SK-N-SH (cell line): ENCODE measurements at regions not wholly inside any gene's neighbourhood (a gene's known extent, or its start where the extent isn't known, plus 50 kb on each side); places are given as distances from the start of the nearest gene placed in this dataset.
A peak's percentile ranks its signal among the peaks of the same experiment; 100 is the strongest.

ENCODE experiments used
- CTCF ChIA-PET: fragments of 300-600, 350-600 bp; formaldehyde crosslinking; extraction: SDS; loops from one replicate; lab custom pipeline; 2021; lab: Yijun Ruan, JAX
- POLR2A ChIA-PET: fragments of 350-600 bp; sonication (Branson Sonifier 250); formaldehyde crosslinking; extraction: SDS; loops from one replicate; lab custom pipeline; 2020; ENCODE audit warnings: antibody characterized with exemption, inconsistent platforms; lab: Yijun Ruan, JAX
- DNase-seq: peaks from one replicate; pipeline ENCODE4 v3.0.0; 2012
- H2AFZ ChIP-seq: fragments of 200-600 bp; sonication (generic); 2 replicates; pipeline ENCODE4 v1.8.1; 2016; ENCODE audit warnings: antibody characterized with exemption, mild to moderate bottlenecking, low read depth
- H3F3A ChIP-seq: fragments of 200-600 bp; sonication (generic); replicated peaks from 2 replicates; pipeline ENCODE3; 2016; ENCODE audit warnings: antibody characterized with exemption, mild to moderate bottlenecking; ENCODE audit not compliant: insufficient read depth
- H3K27ac ChIP-seq, 2 experiments: fragments of 200-500 bp in 1 of 2; fragments of 200-600 bp in 1 of 2; sonication (Bioruptor generic) in 1 of 2; sonication (generic), shearing (Covaris generic) in 1 of 2; 2 replicates each; pipeline versions ENCODE4 v1.5.1 to v1.6.1; 2014 to 2016; ENCODE audit warnings: low read depth in 2 of 2, inconsistent platforms in 1 of 2, low read length in 1 of 2, mild to moderate bottlenecking in 1 of 2, mixed read lengths in 1 of 2
- H3K27me3 ChIP-seq: fragments of 200-600 bp; sonication (generic), shearing (Covaris generic); 2 replicates; pipeline ENCODE4 v1.6.1; 2016; ENCODE audit warnings: mixed run types; ENCODE audit not compliant: insufficient read depth
- H3K36me3 ChIP-seq, 2 experiments: fragments of 200-500 bp in 1 of 2; fragments of 200-600 bp in 1 of 2; sonication (Bioruptor generic) in 1 of 2; sonication (generic) in 1 of 2; replicated peaks in 1 of 2; 2 replicates each; pipeline versions ENCODE3 to v1.5.1; 2014 to 2016; ENCODE audit warnings: low read length in 1 of 2, mild to moderate bottlenecking in 1 of 2; ENCODE audit not compliant: insufficient read depth in 2 of 2, control insufficient read depth in 1 of 2
- H3K4me1 ChIP-seq, 2 experiments: fragments of 200-500 bp in 1 of 2; fragments of 200-600 bp in 1 of 2; sonication (Bioruptor generic) in 1 of 2; sonication (generic), shearing (Covaris generic) in 1 of 2; 2 replicates each; pipeline versions ENCODE4 v1.5.1 to v1.6.1; 2014 to 2016; ENCODE audit warnings: low read depth in 1 of 2, low read length in 1 of 2, mixed run types in 1 of 2; ENCODE audit not compliant: insufficient read depth in 2 of 2, control insufficient read depth in 1 of 2
- H3K4me2 ChIP-seq: fragments of 200-600 bp; sonication (generic), shearing (Covaris generic); 2 replicates; pipeline ENCODE4 v1.6.1; 2017; ENCODE audit warnings: mixed run types
- H3K4me3 ChIP-seq, 2 experiments: fragments of 200-500 bp in 1 of 2; fragments of 200-600 bp in 1 of 2; sonication (Bioruptor generic) in 1 of 2; sonication (generic), shearing (Covaris generic) in 1 of 2; 2 replicates each; pipeline versions ENCODE4 v1.5.1 to v1.8.1; 2014 to 2016; ENCODE audit warnings: low read depth in 2 of 2, inconsistent platforms in 1 of 2, low read length in 1 of 2, mild to moderate bottlenecking in 1 of 2, mixed read lengths in 1 of 2, moderate library complexity in 1 of 2
- H3K79me2 ChIP-seq: fragments of 200-600 bp; sonication (generic); 2 replicates; pipeline ENCODE4 v1.8.1; 2017; ENCODE audit warnings: mild to moderate bottlenecking; ENCODE audit not compliant: insufficient read depth
- H3K9ac ChIP-seq: fragments of 200-600 bp; sonication (generic); 2 replicates; pipeline ENCODE4 v1.6.1; 2017; ENCODE audit warnings: mixed run types
- H3K9me2 ChIP-seq: fragments of 200-600 bp; sonication (generic); 2 replicates; pipeline ENCODE4 v1.6.1; 2017; ENCODE audit warnings: mixed run types
- H3K9me3 ChIP-seq: fragments of 200-600 bp; sonication (generic); 2 replicates; pipeline ENCODE4 v1.6.1; 2017; ENCODE audit warnings: mixed run types, mild to moderate bottlenecking, moderate library complexity
- H4K20me1 ChIP-seq: fragments of 200-600 bp; sonication (generic); 2 replicates; pipeline ENCODE4 v1.6.1; 2017; ENCODE audit warnings: mild to moderate bottlenecking, mixed run types; ENCODE audit not compliant: insufficient read depth
- CHD2 ChIP-seq: fragments of 150-350 bp; IDR thresholded peaks from 2 replicates; pipeline ENCODE4 v1.6.1; 2018; ENCODE audit warnings: low read length; ENCODE audit not compliant: partially characterized antibody
- EP300 ChIP-seq, 2 experiments: IDR thresholded peaks; 2 replicates each; pipeline versions ENCODE4 v1.4.0 to v1.6.1; 2012; ENCODE audit warnings: borderline replicate concordance in 1 of 2, low read depth in 1 of 2, low read length in 1 of 2
- EZH2phosphoT487 ChIP-seq: fragments of 200-600 bp; sonication (generic); IDR thresholded peaks from 2 replicates; pipeline ENCODE4 v1.6.1; 2017; ENCODE audit warnings: low read depth, mixed run types, mild to moderate bottlenecking, antibody characterized with exemption, moderate library complexity, borderline replicate concordance
- GABPA ChIP-seq: IDR thresholded peaks from 2 replicates; pipeline ENCODE4 v1.4.0; 2012; ENCODE audit warnings: low read depth, mild to moderate bottlenecking
- GATA2 ChIP-seq: sonication (generic); formaldehyde crosslinking; IDR thresholded peaks from 2 replicates; pipeline ENCODE4 v1.5.0; 2020; ENCODE audit warnings: mild to moderate bottlenecking, missing genetic modification reagents
- NFIC ChIP-seq: IDR thresholded peaks from 2 replicates; pipeline ENCODE4 v1.4.0; 2012; ENCODE audit warnings: borderline replicate concordance
- NRF1 ChIP-seq: IDR thresholded peaks from 2 replicates; pipeline ENCODE4 v1.6.1; 2012; ENCODE audit warnings: low read depth, mild to moderate bottlenecking, low read length
- PBX3 ChIP-seq: IDR thresholded peaks from 2 replicates; pipeline ENCODE4; 2012
- RCOR1 ChIP-seq: fragments of 150-350 bp; IDR thresholded peaks from 2 replicates; pipeline ENCODE4 v1.6.1; 2017; ENCODE audit warnings: antibody characterized with exemption, low read length
- RFX5 ChIP-seq: IDR thresholded peaks from 2 replicates; pipeline ENCODE4 v1.6.1; 2012; ENCODE audit warnings: mild to moderate bottlenecking, improper control_type of control experiment, low read length
- RXRA ChIP-seq: IDR thresholded peaks from 2 replicates; pipeline ENCODE4 v1.4.0; 2012; ENCODE audit warnings: low read depth, mild to moderate bottlenecking, borderline replicate concordance
- SMC3 ChIP-seq: IDR thresholded peaks from 2 replicates; pipeline ENCODE4 v1.6.1; 2012; ENCODE audit warnings: low read depth, low read length, improper control_type of control experiment
- TAF1 ChIP-seq: IDR thresholded peaks from 2 replicates; pipeline ENCODE4 v1.6.1; 2012; ENCODE audit warnings: low read depth, mild to moderate bottlenecking, low read length, moderate library complexity, borderline replicate concordance
- TCF12 ChIP-seq: IDR thresholded peaks from 2 replicates; pipeline ENCODE4 v1.4.0; 2012
- USF1 ChIP-seq: IDR thresholded peaks from 2 replicates; pipeline ENCODE4 v1.4.0; 2012; ENCODE audit warnings: low read depth, borderline replicate concordance
- YY1 ChIP-seq: IDR thresholded peaks from 2 replicates; pipeline ENCODE4 v1.4.0; 2012; ENCODE audit warnings: low read depth, mild to moderate bottlenecking
- WGBS: methylation state at CpG from one replicate; pipeline ENCODE4 v1.1.6; 2017; ENCODE audit warnings: low lambda C conversion rate; 5-methylcytosine and 5-hydroxymethylcytosine counted together
- TF ChIP-seq, protein P1 (sequence below): IDR thresholded peaks from 2 replicates; pipeline ENCODE4 v1.6.1; 2012; ENCODE audit warnings: mild to moderate bottlenecking, low read depth, low read length, moderate library complexity
- TF ChIP-seq, protein P2 (sequence below): fragments of 150-350 bp; IDR thresholded peaks from 2 replicates; pipeline ENCODE4 v1.6.1; 2017; ENCODE audit warnings: antibody characterized with exemption, low read length, low read depth, borderline replicate concordance
- TF ChIP-seq, protein P3 (sequence below): fragments of 200-600 bp; sonication (generic); IDR thresholded peaks from 2 replicates; pipeline ENCODE4 v1.6.1; 2017; ENCODE audit warnings: antibody characterized with exemption, mild to moderate bottlenecking, moderate library complexity

DNA sequence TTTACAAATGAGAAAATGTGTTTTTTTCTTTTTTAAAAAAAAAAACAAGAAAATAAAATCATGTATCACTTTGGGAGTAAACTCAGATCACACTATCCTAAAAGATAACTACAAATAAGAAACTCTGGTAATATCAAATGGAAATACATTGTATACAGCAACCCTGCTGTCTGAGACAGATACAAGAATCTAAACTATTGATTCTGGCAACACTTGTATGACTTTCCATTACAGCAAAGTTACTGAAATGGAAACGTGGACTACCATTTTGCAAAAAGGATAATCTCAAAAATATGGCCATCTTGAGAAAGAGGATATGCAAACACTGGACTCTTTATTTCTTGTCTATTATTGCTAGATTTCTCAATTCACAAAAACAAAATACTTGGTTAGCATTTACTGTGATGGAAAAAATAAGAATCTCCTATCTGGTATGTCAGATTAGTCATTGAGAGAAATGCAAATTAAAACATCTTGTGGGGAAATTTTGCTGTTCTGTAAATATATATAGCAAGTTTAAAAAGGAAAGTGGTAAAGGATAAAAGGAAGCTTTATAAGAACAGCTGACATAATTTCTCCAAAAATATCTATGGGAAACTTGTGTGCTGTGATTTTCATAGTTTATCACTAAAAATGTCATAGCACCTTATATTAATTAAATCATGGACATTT, 112.9 kb upstream of the FER start:
- Histone ChIP-seq H3K27me3 (no peaks in the 10 kb centered on the region), H3K9ac (no peak overlapping the region), H3F3A (peaks cover 3% of the 10 kb centered on the region), H3K36me3 (no peaks in the 10 kb centered on the region), H3K9me3 (no peaks in the 10 kb centered on the region), H4K20me1 (no peaks in the 10 kb centered on the region), H2AFZ (0 out of 2 replicates have a peak overlapping the region, but pooled peaks have one; percentile 3), H3K9me2 (no peaks in the 10 kb centered on the region), H3K4me1 (no peaks in the 10 kb centered on the region; a peak in 1 of 4 replicates), H3K79me2 (no peaks in the 10 kb centered on the region), H3K4me2 (no peak overlapping the region), H3K4me3 (no peak overlapping the region), H3K27ac (peak overlapping the region in 1 of 2 experiments; percentile 16; a peak in 1 of 4 replicates)
- POLR2A ChIA-PET = no interaction called here
- DNase-seq = no peak
- CTCF ChIA-PET = no interaction called here
- 57% methylated on average over 1 of the region's 1 CpG for WGBS
- TF ChIP-seq RXRA = no peak
- TF ChIP-seq, protein P1, sequence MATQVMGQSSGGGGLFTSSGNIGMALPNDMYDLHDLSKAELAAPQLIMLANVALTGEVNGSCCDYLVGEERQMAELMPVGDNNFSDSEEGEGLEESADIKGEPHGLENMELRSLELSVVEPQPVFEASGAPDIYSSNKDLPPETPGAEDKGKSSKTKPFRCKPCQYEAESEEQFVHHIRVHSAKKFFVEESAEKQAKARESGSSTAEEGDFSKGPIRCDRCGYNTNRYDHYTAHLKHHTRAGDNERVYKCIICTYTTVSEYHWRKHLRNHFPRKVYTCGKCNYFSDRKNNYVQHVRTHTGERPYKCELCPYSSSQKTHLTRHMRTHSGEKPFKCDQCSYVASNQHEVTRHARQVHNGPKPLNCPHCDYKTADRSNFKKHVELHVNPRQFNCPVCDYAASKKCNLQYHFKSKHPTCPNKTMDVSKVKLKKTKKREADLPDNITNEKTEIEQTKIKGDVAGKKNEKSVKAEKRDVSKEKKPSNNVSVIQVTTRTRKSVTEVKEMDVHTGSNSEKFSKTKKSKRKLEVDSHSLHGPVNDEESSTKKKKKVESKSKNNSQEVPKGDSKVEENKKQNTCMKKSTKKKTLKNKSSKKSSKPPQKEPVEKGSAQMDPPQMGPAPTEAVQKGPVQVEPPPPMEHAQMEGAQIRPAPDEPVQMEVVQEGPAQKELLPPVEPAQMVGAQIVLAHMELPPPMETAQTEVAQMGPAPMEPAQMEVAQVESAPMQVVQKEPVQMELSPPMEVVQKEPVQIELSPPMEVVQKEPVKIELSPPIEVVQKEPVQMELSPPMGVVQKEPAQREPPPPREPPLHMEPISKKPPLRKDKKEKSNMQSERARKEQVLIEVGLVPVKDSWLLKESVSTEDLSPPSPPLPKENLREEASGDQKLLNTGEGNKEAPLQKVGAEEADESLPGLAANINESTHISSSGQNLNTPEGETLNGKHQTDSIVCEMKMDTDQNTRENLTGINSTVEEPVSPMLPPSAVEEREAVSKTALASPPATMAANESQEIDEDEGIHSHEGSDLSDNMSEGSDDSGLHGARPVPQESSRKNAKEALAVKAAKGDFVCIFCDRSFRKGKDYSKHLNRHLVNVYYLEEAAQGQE = no peak
- TF ChIP-seq TCF12 = no peak
- TF ChIP-seq NRF1 = no peak
- no peak for TF ChIP-seq GABPA
- TF ChIP-seq SMC3 = no peak
- TF ChIP-seq USF1 = no peak
- no peak for TF ChIP-seq RFX5
- no peak for TF ChIP-seq NFIC
- TF ChIP-seq EZH2phosphoT487 = no peak
- TF ChIP-seq GATA2 (CRISPR knock-in tag) = no peak
- TF ChIP-seq, protein P2, sequence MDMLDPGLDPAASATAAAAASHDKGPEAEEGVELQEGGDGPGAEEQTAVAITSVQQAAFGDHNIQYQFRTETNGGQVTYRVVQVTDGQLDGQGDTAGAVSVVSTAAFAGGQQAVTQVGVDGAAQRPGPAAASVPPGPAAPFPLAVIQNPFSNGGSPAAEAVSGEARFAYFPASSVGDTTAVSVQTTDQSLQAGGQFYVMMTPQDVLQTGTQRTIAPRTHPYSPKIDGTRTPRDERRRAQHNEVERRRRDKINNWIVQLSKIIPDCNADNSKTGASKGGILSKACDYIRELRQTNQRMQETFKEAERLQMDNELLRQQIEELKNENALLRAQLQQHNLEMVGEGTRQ = no peak
- no peak for TF ChIP-seq PBX3
- TF ChIP-seq YY1 = no peak
- TF ChIP-seq, protein P3, sequence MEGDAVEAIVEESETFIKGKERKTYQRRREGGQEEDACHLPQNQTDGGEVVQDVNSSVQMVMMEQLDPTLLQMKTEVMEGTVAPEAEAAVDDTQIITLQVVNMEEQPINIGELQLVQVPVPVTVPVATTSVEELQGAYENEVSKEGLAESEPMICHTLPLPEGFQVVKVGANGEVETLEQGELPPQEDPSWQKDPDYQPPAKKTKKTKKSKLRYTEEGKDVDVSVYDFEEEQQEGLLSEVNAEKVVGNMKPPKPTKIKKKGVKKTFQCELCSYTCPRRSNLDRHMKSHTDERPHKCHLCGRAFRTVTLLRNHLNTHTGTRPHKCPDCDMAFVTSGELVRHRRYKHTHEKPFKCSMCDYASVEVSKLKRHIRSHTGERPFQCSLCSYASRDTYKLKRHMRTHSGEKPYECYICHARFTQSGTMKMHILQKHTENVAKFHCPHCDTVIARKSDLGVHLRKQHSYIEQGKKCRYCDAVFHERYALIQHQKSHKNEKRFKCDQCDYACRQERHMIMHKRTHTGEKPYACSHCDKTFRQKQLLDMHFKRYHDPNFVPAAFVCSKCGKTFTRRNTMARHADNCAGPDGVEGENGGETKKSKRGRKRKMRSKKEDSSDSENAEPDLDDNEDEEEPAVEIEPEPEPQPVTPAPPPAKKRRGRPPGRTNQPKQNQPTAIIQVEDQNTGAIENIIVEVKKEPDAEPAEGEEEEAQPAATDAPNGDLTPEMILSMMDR = no peak
- TF ChIP-seq TAF1 = no peak
- TF ChIP-seq EP300 (IDR thresholded peaks at IDR 0.05; ENCODE audit: borderline replicate concordance in 1 of 2, low read depth in 1 of 2, low read length in 1 of 2) = no peak
- no peak for TF ChIP-seq CHD2
- no peak for TF ChIP-seq RCOR1
